ENCODE measurements at regions not wholly inside any gene's neighbourhood (a gene's known extent, or its start where the extent isn't known, plus 50 kb on each side); places are given as distances from the start of the nearest gene placed in this dataset.
"Not testable (repeated sequence)": the region's sequence is repeated elsewhere in the genome, so short reads cannot be mapped to it uniquely, and the experiment has no call there.

GRCh38 chr1:146393154-146393553, 164.3 kb upstream of the NOTCH2NLA start:
- TF ChIP-seq CTCF (IDR thresholded peaks at IDR 0.05 in 8 of 11, conservative IDR thresholded peaks at IDR 0.05 in 3 of 11); POLR2A (IDR thresholded peaks at IDR 0.05); POLR2AphosphoS5 (IDR thresholded peaks at IDR 0.05): not testable (repeated sequence)

All from spleen (tissue), 7 donors.